HUDEP-2 (cell line): ENCODE measurements at regions not wholly inside any gene's neighbourhood (a gene's known extent, or its start where the extent isn't known, plus 50 kb on each side); places are given as distances from the start of the nearest gene placed in this dataset.
"Not testable (repeated sequence)": the region's sequence is repeated elsewhere in the genome, so short reads cannot be mapped to it uniquely, and the experiment has no call there.

Source experiments
- DNase-seq, 76 experiments: peaks; one replicate each; lab custom pipeline; 2025; ENCODE audit not compliant: unreplicated experiment in 76 of 76; lab: John Stamatoyannopoulos, UW

DNA sequence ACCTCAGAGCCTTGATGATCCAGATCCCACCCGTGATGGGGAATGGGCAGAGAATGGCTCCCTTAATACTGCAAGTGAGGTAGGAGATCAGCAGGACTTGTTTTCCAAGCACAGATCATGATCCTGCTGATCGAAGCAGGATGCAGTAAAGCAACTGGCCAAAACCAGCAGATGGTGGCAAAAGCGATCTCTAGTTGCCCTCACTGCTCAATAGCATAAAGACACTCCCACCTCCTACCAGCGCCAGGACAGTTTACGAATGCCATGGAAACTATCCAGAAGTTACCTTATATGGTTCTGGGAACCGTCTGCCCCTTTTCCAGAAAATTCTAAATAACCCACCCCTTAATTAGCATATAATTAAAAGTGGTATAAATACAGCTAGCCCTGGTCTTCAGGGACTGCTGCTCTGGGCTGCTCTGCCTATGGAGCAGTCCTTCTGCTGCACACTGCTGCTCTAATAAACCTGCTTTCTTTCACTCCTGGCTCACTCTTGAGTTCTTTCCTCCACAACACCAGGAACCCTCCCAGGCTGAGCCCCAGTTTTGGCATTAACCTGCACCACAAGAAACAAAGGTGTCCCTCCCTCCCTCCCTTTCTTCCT is 415.8 kb downstream of the PREX1 start:
- no peak for DNase-seq

GRCh38 chr20:48411245-48411644 is 416.6 kb downstream of the PREX1 start:
- no peak for DNase-seq

DNA sequence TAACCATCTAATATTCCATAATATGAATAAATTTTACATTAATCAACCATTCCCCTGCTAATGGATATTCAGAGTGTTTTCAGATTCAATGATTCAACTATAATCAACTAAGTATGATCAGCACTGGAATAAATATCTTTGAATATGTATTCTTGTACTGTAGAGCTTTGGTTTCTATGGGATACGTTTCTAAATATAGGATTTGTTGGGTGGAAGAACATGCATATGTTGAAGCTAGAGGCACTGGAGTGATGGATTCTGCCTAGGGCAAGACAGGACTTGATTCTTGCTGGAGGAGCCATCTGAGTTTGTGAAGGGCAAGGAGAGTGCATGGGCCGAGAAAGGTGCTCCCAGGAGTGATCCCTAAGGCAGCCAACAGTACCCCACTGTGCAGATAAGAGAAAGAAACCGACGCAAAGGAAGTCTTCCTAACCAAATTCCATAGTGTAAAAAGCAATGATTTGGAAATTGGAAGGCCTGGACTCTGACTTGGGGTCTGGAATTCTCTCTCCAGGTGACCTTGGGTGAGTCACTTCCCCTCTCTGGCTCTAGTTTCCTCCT is 418.7 kb downstream of the PREX1 start:
- DNase-seq, result no peak

- no peak for DNase-seq
Measured at GRCh38 chr20:48407710-48408109, 420.1 kb downstream of the PREX1 start.

DNA sequence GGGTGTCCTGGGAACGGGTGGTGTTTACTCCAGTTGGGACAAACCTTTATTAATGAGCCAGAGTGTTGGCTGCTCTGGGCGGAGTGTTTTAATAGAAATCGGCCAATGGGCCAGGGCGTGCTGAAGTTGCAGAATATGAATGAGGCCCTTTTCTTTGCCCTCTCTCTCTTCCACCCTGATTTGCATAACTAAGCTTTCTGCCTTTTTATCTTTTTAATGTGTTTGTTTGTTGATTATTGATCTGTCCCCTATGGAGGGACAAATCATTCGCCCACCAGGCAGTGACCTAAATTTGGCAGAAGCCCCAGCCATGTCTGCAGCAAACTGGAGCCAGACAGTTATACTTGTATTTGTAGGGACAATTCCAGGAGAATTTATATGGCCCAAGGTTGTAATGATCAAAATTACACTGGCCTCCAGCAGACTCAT is 420.9 kb downstream of the PREX1 start:
- DNase-seq, result no peak

GRCh38 chr20:48406498-48406897 is 421.3 kb downstream of the PREX1 start:
- DNase-seq, result no peak

DNA sequence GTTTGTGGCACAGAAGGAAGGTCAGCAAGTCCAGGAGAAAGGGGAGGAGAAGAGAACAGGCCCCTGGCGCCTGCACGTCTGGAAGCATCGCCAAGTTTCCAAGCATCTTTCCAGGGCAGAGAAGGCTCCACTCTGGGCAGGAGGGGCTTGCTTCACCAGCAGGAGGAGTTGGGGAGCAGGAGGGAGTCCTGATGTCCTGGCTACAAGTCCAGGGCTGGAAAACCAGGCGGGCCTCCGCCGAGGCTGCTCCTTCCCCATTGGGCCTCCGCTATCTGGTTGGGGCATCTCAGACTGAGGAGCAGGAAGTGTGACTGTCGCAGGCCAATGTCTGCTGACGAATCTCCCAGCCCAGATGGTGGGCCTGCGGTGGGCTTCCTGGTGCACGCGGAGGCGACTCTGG is 421.9 kb downstream of the PREX1 start:
- no peak for DNase-seq

GRCh38 chr20:48404598-48404997 is 423.2 kb downstream of the PREX1 start:
- DNase-seq, result no peak

GRCh38 chr20:48403167-48403761 is 424.5 kb downstream of the PREX1 start:
- no peak for DNase-seq

- DNase-seq, result no peak
Measured at GRCh38 chr20:48401359-48401758, 426.4 kb downstream of the PREX1 start.

DNA sequence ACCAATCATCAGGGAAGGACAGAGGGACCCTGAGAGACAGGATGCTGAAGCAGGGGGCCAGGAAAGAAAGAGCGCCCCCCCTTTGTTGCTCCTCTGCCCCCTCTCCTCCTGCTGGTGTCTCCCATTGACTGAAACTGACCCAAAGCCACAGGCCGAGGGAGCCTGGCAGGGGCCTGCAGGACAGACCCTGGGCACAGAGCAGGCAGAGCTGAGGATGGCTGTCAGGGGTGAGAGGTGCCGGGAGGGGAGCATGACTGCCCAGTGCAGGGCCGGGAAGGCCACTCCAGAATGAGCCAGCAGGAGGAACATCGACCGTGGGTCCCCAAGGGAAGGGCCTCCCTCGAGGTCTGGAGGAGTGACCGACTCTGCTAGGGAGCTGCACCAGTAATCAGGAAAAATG is 427.8 kb downstream of the PREX1 start:
- no peak for DNase-seq

DNA sequence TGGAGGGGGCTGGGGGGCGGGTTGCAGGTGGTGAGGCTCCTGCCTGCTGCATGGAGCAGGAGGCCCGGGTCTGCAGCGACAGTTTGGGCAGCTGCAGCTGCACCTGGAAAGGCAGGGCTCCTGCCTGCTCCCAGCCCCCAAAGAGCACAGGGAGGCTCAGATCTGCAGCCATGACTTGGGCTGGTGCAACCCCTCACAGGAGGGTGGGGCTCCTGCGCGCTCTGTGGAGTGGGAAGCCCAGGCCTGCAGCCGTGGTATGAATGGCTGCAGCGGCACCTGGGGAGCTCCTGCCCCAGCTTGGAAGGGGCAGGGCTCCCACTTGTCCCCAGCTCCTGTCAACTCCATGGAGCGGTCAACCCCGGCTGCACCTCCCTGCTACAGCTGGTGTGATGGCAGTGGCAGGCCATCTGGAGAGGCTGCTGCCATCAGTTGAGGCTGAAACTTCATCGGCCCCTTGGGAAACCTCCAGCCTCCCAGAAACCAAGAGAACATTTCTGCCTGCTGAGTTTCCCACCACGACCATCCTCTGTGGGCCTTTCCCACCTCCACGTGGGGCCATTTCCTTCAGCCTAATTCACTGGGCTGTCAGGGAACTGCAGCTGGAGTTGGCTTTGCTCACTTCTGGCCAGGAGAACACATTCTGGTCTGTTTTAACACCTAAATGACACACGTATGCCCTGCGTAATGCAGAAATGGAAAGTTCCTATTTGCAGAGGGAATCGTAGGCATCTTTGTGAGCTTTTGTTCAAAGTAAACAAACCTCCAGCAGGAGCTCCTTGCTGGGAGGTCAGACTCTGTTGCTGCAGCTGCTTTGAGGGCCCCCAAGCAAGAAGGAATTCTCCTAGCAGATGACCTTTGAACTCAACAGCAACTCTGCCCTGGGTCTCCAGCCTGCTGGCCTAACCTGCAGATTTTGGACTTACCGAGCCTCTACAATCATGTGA is 429.0 kb downstream of the PREX1 start:
- DNase-seq, result no peak

DNA sequence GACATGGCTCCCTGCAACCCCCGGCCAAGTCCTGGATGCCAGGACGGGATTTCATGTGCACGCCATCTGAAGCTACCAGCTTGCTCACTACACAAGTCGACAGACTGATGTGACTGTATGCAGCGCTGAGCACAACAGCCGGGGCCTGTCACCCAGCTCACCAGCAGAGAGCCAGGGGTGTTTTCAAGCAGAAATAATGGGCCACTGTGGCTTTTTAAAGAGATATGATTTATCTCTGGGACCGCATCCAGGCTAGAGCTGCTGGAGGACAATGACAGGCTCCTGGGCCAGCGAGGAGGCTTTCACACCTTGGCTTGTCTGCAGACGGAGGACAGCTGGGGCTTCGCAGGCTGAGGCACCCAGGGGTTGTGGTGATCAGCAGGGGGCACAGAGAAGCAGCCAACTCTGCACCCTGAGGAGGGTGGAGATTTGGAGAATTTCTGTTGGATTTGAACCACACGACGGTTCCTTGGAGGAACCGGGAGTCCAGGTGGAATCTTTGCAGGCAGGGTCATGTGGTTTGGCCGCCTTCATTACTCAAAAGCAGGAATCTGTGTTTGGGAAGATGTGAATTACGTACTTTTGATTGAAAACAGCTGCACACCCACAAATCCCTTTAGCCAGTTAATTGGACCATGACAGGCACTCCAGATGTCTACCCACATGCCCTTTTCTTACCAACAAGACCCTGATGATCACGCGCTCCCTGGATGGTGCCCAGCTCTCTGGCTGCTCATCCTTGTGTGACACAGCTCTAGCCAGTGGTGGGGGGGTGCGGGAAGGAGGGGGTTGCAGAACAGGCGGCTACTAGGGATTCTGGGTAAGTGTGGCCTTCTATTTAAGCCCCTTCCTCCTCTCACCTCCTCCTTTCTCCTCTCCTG is 430.6 kb downstream of the PREX1 start:
- DNase-seq, result not testable (repeated sequence)

GRCh38 chr20:48395816-48396546 is 431.8 kb downstream of the PREX1 start:
- no peak for DNase-seq

DNA sequence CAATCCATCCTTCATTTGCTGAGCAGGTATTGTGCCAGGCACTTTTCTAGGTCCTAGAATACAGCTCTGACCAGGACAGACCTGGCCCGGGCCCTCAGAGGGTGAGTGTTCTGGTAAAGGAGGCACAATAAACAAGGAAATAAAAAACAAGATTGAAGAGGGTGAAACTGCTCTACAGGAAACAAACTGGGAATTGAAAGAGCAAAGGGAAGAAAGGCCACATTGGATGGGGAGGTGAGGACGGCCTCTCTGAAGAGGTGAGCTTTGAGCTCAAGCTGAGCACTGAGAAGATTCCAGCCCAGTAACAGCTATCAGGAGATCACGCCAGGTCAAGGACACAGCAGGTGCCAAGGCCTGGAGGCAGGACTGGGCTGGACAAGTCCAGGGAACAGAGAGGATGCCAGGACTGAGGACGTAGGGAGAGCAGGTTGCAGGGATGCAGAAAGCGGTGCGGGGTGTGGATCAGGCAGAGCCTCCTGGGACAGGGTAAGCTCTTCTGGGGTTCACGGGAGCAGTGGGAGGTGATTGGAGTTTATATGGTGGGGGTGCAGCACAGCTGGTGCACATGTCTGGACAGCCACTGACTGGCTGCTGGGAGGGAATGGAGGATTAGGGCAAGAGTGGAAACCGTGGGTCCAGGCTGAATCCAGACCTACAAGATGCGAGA is 433.3 kb downstream of the PREX1 start:
- no peak for DNase-seq

- DNase-seq, result no peak
Measured at GRCh38 chr20:48393737-48394314, 434.0 kb downstream of the PREX1 start.

DNA sequence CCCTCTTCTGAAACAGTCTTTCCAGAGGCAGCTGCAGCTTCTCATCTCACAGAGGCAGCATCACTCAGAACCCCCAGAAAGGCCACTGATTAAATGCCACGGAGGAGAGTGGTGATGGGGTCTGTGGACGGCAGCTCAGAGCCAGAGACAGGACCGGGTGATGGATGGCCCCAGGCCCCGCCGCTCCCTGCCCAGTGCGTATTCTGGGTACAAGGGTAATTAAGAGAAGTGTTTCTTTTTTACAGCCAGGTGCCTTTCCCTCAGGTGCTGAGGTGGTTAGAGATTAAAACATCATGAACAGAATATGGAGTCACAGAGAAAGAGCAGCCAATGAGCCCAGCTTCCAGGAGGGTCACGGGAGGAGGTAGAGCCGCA is 434.5 kb downstream of the PREX1 start:
- DNase-seq, result no peak

DNA sequence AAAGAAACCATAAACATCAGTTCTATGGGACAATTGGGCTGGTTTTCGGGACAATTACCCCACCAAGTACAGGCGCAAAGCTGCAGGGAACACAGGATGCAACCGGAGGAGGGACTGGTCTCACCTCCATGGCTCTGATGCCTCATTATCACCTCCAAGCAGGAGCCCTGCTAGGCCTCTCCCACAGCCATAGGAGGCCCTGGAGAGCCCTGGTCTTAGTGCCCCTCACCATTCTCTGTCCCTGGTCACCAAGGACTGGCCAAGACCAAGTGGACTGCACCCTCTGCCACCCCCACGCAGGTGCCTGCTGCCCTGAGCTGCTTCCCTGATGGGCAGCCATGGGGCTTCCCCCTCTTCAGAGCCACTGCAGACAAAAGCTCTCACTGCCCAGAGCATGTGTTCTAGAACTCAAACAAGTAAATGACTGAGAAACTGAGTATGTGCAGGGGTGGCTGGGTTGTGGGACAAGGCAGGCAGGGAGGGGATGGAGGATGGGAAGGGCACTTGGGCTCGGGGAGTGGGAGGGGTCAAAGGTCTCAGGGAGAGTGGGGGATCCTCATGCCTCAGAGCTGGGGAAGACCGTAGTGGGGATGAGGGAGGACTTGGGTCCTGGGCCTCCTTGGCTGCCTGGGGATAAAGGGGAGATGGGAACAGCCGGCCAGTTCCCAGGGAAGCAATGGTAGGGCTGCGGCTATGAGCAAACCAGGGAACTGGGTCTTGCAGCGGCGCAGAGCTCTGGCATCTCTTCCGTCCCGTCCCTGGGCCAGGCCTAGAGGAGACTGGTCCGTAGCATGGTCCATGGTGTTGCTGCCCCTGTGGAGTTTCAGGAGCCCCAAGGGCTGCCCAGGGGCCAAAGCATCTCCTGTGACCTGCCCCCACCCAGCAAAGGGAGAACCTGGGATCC is 435.1 kb downstream of the PREX1 start:
- no peak for DNase-seq
